Skeletal muscle satellite cell (primary cell): ENCODE measurements at regions not wholly inside any gene's neighbourhood (a gene's known extent, or its start where the extent isn't known, plus 50 kb on each side); places are given as distances from the start of the nearest gene placed in this dataset.

Experiments used
- H3K27me3 ChIP-seq: 2 replicates; pipeline ENCODE4 v1.7.0; 2013; ENCODE audit warnings: low read length; ENCODE audit not compliant: control insufficient read depth, insufficient read depth
- H3K36me3 ChIP-seq: 2 replicates; pipeline ENCODE4 v1.7.0; 2013; ENCODE audit warnings: mild to moderate bottlenecking, control low read depth, low read length; ENCODE audit not compliant: insufficient read depth
- H3K4me1 ChIP-seq: 2 replicates; pipeline ENCODE4 v1.7.0; 2013; ENCODE audit warnings: low read length; ENCODE audit not compliant: control insufficient read depth, insufficient read depth
- H3K4me2 ChIP-seq: 2 replicates; pipeline ENCODE4 v1.7.0; 2013; ENCODE audit warnings: mild to moderate bottlenecking, low read length
- H3K4me3 ChIP-seq: 2 replicates; pipeline ENCODE4 v1.7.0; 2013; ENCODE audit warnings: low read length
- H3K9ac ChIP-seq: 2 replicates; pipeline ENCODE4 v1.7.0; 2013; ENCODE audit warnings: mild to moderate bottlenecking, low read depth, low read length, moderate library complexity
- H3K9me3 ChIP-seq: replicated peaks from 2 replicates; pipeline ENCODE4 v1.7.0; 2013; ENCODE audit warnings: mild to moderate bottlenecking, control low read depth, low read length

- Histone ChIP-seq H3K9me3 (no peaks in the 10 kb centered on the region), H3K36me3 (no peaks in the 10 kb centered on the region), H3K4me3 (no peak overlapping the region)
These were observed 231.1 kb upstream of the GADL1 start for GRCh38 chr3:31125413-31126020.

GRCh38 chr3:31129241-31129640 lies 234.8 kb upstream of the GADL1 start:
- no peak overlapping the region for H3K4me2 ChIP-seq
- H3K4me1 ChIP-seq: no peaks in the 10 kb centered on the region
- no peak overlapping the region for H3K4me3 ChIP-seq
- H3K27me3 ChIP-seq: no peaks in the 10 kb centered on the region
- no peaks in the 10 kb centered on the region for H3K9me3 ChIP-seq
- no peak overlapping the region for H3K9ac ChIP-seq
- no peaks in the 10 kb centered on the region for H3K36me3 ChIP-seq

More at GRCh38 chr3:31125413-31126020, 231.1 kb upstream of the GADL1 start:
- Histone ChIP-seq H3K4me1 (no peaks in the 10 kb centered on the region), H3K27me3 (no peaks in the 10 kb centered on the region), H3K9ac (no peak overlapping the region), H3K4me2 (no peak overlapping the region)

- Histone ChIP-seq H3K9me3 (no peaks in the 10 kb centered on the region), H3K4me3 (no peak overlapping the region), H3K9ac (no peak overlapping the region), H3K27me3 (no peaks in the 10 kb centered on the region), H3K36me3 (no peaks in the 10 kb centered on the region), H3K4me1 (no peaks in the 10 kb centered on the region), H3K4me2 (no peak overlapping the region)
These were observed 237.8 kb upstream of the GADL1 start for GRCh38 chr3:31132132-31132769.

- Histone ChIP-seq H3K4me2 (no peak overlapping the region), H3K9me3 (no peaks in the 10 kb centered on the region), H3K27me3 (no peaks in the 10 kb centered on the region), H3K4me3 (no peak overlapping the region), H3K36me3 (no peaks in the 10 kb centered on the region), H3K4me1 (no peaks in the 10 kb centered on the region), H3K9ac (no peak overlapping the region)
These were observed 239.1 kb upstream of the GADL1 start for GRCh38 chr3:31133541-31133940.

DNA sequence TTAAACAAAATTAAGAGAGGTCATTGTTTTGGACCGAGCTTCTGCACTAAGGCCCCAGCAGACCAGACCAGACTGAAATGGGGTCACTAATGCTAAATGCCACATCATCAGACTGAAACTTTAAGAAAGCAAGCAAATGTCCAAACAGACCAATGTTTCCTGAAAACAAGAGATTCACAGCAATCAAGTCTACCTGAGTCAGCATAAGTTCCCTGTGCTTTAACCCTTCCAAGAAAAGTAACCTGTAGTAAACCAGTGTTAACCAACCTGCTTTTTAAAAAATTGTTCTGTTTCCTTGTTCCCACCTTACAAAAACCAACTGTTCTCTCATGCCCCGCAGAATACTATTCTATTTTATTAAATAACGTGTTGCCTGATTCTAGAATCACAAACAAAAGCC lies 241.1 kb upstream of the GADL1 start:
- Histone ChIP-seq H3K9me3 (no peaks in the 10 kb centered on the region), H3K4me1 (no peaks in the 10 kb centered on the region), H3K27me3 (no peaks in the 10 kb centered on the region), H3K4me3 (no peak overlapping the region), H3K36me3 (no peaks in the 10 kb centered on the region), H3K9ac (no peak overlapping the region), H3K4me2 (no peak overlapping the region)

GRCh38 chr3:31137718-31138465 lies 243.4 kb upstream of the GADL1 start:
- Histone ChIP-seq H3K9me3 (no peaks in the 10 kb centered on the region), H3K4me2 (no peak overlapping the region)

GRCh38 chr3:31140470-31140869 lies 246.0 kb upstream of the GADL1 start:
- H3K27me3 ChIP-seq: no peaks in the 10 kb centered on the region
- no peaks in the 10 kb centered on the region for H3K4me1 ChIP-seq
- no peaks in the 10 kb centered on the region for H3K9me3 ChIP-seq
- no peaks in the 10 kb centered on the region for H3K36me3 ChIP-seq
- no peak overlapping the region for H3K9ac ChIP-seq
- no peak overlapping the region for H3K4me3 ChIP-seq
- H3K4me2 ChIP-seq: no peak overlapping the region

More at GRCh38 chr3:31137718-31138465, 243.4 kb upstream of the GADL1 start:
- H3K36me3 ChIP-seq: no peaks in the 10 kb centered on the region
- no peak overlapping the region for H3K4me3 ChIP-seq
- no peaks in the 10 kb centered on the region for H3K27me3 ChIP-seq
- no peak overlapping the region for H3K9ac ChIP-seq
- no peaks in the 10 kb centered on the region for H3K4me1 ChIP-seq

DNA sequence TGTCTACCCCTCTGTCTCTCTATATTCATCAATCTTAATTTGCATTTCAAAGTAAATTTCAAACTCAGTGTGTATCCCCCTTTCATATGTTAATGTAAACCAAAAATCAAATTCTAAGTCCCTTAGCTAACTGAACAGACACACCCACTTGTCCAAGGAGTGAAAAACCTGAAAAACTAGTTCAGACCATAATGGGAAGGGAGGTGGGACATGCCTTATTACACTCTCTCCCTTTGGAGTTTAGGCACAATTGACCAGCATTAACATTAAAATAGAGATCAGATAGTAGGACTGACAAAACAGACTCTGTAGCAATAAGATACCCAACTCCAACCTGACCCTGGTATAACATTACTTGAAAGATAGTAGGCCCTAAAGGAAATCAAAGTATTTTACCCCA lies 247.7 kb upstream of the GADL1 start:
- no peaks in the 10 kb centered on the region for H3K9me3 ChIP-seq
- no peaks in the 10 kb centered on the region for H3K27me3 ChIP-seq
- H3K36me3 ChIP-seq: no peaks in the 10 kb centered on the region
- no peak overlapping the region for H3K4me2 ChIP-seq
- H3K9ac ChIP-seq: no peak overlapping the region
- no peak overlapping the region for H3K4me3 ChIP-seq
- H3K4me1 ChIP-seq: no peaks in the 10 kb centered on the region

DNA sequence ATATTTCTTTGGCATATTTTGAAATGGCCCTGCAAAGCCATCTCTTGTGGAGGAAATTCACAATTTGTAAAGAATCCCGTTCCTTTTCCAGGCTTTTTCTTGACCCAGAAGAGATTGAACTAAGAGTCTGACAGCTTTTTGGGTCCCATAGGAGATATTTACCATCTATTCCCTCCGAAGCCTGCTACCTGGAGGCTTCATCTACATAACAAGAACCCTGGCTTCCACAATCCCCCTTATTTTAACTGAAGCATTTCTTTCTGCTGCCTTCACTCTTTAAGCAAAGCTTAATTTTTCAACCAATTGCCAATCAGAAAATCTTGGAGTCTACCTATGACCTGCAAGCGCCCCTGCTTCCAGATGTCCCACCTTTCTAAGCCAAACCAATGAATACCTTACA lies 248.1 kb upstream of the GADL1 start:
- no peaks in the 10 kb centered on the region for H3K9me3 ChIP-seq
- no peaks in the 10 kb centered on the region for H3K36me3 ChIP-seq
- no peak overlapping the region for H3K9ac ChIP-seq
- H3K4me3 ChIP-seq: no peak overlapping the region
- no peak overlapping the region for H3K4me2 ChIP-seq
- H3K4me1 ChIP-seq: no peaks in the 10 kb centered on the region
- no peaks in the 10 kb centered on the region for H3K27me3 ChIP-seq

DNA sequence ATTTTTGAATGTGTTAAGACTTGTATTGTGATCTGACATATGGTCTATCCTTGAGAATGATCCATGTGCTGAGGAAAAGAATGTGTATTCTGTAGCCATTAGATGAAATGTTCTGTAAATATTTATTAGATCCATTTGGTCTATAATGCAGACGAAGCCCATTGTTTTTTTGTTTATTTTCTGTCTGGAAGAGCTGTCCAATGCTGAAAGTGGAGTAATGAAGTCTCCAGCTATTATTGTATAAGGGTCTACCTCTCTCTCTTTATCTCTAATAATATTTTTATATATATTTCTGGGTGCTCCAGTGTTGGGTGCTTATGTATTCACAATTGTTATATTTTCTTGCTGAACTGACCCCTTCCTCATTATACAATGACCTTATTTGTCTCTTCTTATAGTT lies 250.6 kb upstream of the GADL1 start:
- Histone ChIP-seq H3K9me3 (no peaks in the 10 kb centered on the region), H3K4me3 (no peak overlapping the region), H3K36me3 (no peaks in the 10 kb centered on the region), H3K4me2 (no peak overlapping the region), H3K9ac (no peak overlapping the region), H3K4me1 (no peaks in the 10 kb centered on the region), H3K27me3 (no peaks in the 10 kb centered on the region)

GRCh38 chr3:31147550-31147949 lies 253.1 kb upstream of the GADL1 start:
- no peak overlapping the region for H3K4me3 ChIP-seq
- H3K36me3 ChIP-seq: no peaks in the 10 kb centered on the region
- H3K27me3 ChIP-seq: no peaks in the 10 kb centered on the region
- no peak overlapping the region for H3K9ac ChIP-seq
- no peaks in the 10 kb centered on the region for H3K9me3 ChIP-seq
- H3K4me1 ChIP-seq: no peaks in the 10 kb centered on the region
- no peak overlapping the region for H3K4me2 ChIP-seq
